ENCODE measurements at regions not wholly inside any gene's neighbourhood (a gene's known extent, or its start where the extent isn't known, plus 50 kb on each side); places are given as distances from the start of the nearest gene placed in this dataset.

DNA sequence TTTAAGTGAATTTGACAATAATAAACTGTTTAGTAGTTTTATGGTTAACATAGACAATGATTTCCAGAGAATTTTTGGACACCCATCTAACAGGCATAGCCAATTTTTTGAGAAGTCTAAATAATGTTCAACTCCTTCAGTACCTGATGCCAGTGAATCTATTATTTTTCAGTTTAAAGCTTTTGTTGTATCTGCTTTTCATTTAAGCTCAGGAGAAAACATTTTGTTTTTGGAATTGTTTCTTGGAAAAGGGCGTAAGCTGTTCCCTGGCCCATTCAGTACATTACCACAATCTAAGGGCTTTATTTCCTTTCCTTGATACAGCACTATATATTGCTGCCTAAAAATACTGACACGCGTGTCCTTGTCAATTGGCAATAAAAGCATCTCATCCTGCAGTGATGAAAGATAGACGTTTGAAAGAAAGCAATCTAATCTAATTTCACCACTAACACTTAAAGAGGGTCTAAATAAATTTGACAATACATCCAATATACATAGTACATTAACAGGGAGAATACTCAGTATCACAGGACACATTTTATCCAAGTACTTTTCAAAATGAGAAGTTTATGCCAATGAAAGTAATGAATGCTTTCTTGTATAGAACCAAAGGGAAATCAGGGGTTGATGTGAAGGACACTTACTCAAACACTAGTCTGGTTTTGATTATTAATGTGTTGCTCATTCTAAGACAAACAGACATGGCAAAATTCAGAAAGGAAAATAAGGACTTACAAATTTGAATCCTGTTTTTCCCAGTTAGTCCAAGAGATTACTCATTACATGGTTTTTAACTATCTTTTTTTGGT lies 104.2 kb upstream of the LGR5 start:
- Histone ChIP-seq H3K4me3 (ENCODE audit: severe bottlenecking) (no peak overlapping the region), H3K27ac (ENCODE audit: poor library complexity, severe bottlenecking) (no peak overlapping the region), H3K27me3 (ENCODE audit: insufficient read depth, poor library complexity, severe bottlenecking) (peaks cover 2% of the 10 kb centered on the region), H3K9me3 (ENCODE audit: severe bottlenecking) (no peaks in the 10 kb centered on the region), H3K36me3 (ENCODE audit: low read depth) (no peaks in the 10 kb centered on the region), H3K4me1 (ENCODE audit: insufficient read depth, poor library complexity, severe bottlenecking) (no peaks in the 10 kb centered on the region)
- TF ChIP-seq, protein P1, sequence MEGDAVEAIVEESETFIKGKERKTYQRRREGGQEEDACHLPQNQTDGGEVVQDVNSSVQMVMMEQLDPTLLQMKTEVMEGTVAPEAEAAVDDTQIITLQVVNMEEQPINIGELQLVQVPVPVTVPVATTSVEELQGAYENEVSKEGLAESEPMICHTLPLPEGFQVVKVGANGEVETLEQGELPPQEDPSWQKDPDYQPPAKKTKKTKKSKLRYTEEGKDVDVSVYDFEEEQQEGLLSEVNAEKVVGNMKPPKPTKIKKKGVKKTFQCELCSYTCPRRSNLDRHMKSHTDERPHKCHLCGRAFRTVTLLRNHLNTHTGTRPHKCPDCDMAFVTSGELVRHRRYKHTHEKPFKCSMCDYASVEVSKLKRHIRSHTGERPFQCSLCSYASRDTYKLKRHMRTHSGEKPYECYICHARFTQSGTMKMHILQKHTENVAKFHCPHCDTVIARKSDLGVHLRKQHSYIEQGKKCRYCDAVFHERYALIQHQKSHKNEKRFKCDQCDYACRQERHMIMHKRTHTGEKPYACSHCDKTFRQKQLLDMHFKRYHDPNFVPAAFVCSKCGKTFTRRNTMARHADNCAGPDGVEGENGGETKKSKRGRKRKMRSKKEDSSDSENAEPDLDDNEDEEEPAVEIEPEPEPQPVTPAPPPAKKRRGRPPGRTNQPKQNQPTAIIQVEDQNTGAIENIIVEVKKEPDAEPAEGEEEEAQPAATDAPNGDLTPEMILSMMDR (IDR thresholded peaks at IDR 0.05; ENCODE audit: poor library complexity, severe bottlenecking), result no peak
- DNase-seq (ENCODE audit: low spot score), result no peak
- ATAC-seq (ENCODE audit: low read depth), result no peak

DNA sequence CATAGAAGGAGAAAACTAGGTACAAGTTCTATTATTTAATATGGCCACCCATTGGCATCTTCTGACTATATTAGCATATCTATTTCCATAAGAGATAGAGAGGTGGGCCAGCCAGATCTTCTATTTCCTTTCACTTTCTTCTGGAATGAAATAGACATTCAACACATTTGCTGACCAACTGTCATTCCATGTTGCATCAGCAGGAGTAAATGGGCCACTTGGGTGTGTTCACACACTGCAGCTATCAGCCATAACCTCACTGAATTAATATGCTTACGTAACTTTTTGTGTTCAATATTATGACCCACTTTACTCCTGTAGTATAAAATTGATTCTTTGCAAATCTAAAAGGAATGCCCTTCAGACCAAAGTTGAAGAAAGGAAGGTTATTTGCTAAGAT lies 106.2 kb upstream of the LGR5 start:
- Histone ChIP-seq H3K9me3 (ENCODE audit: severe bottlenecking) (no peaks in the 10 kb centered on the region), H3K27me3 (ENCODE audit: insufficient read depth, poor library complexity, severe bottlenecking) (peaks cover 2% of the 10 kb centered on the region), H3K4me1 (ENCODE audit: insufficient read depth, poor library complexity, severe bottlenecking) (no peaks in the 10 kb centered on the region), H3K36me3 (ENCODE audit: low read depth) (no peaks in the 10 kb centered on the region), H3K4me3 (ENCODE audit: severe bottlenecking) (no peak overlapping the region), H3K27ac (ENCODE audit: poor library complexity, severe bottlenecking) (no peak overlapping the region)
- no peak for ATAC-seq (ENCODE audit: low read depth)
- DNase-seq (ENCODE audit: low spot score), result no peak
- TF ChIP-seq, protein P1 (IDR thresholded peaks at IDR 0.05; ENCODE audit: poor library complexity, severe bottlenecking), result no peak

DNA sequence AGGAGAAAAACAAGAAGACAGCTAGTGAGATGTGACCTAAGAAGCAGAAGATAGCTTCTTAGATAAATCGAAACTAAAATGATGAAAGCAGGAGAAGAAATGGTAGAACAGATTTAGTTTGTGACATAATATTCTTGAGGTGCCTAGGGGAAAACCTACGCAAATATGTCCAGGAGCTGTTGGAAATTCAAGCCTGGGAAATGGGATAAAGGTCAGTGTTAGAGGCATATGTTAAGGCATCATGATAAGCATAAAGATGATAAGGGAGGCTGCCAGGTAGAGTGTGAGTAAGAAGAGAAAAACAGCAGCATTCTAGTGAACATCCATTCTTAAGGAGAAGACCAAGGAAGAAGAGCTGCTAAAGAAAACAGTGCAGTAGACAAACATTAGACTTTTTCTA lies 109.6 kb upstream of the LGR5 start:
- TF ChIP-seq, protein P1 (IDR thresholded peaks at IDR 0.05; ENCODE audit: poor library complexity, severe bottlenecking), result no peak
- Histone ChIP-seq H3K4me3 (ENCODE audit: severe bottlenecking) (no peak overlapping the region), H3K36me3 (ENCODE audit: low read depth) (no peaks in the 10 kb centered on the region), H3K27me3 (ENCODE audit: insufficient read depth, poor library complexity, severe bottlenecking) (peaks cover 2% of the 10 kb centered on the region), H3K4me1 (ENCODE audit: insufficient read depth, poor library complexity, severe bottlenecking) (no peaks in the 10 kb centered on the region), H3K9me3 (ENCODE audit: severe bottlenecking) (no peaks in the 10 kb centered on the region), H3K27ac (ENCODE audit: poor library complexity, severe bottlenecking) (no peak overlapping the region)
- ATAC-seq (ENCODE audit: low read depth) (no peak), DNase-seq (ENCODE audit: low spot score) (no peak)

DNA sequence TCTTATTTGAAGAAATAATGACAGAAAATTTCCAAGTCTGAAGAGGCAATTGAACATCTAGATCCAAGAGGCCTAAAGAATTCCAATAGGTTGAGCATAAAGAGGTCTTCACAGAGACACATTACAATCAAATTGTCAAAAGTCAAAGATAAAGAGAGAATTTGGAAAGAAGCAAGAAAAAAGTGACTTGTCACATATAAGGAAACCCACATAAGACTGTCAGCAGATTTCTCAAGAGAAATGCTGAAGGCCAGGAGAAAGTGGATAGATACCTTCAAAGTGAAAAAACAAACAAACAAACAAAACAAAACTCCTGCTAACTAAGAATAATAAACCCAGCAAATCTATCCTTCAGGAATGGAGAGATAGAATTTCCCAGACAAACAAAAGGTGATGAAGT lies 118.1 kb upstream of the LGR5 start:
- ATAC-seq (ENCODE audit: low read depth), result no peak
- TF ChIP-seq, protein P1 (IDR thresholded peaks at IDR 0.05; ENCODE audit: poor library complexity, severe bottlenecking), result no peak
- DNase-seq (ENCODE audit: low spot score), result no peak
- Histone ChIP-seq H3K27me3 (ENCODE audit: insufficient read depth, poor library complexity, severe bottlenecking) (no peaks in the 10 kb centered on the region), H3K4me1 (ENCODE audit: insufficient read depth, poor library complexity, severe bottlenecking) (no peaks in the 10 kb centered on the region), H3K9me3 (ENCODE audit: severe bottlenecking) (peaks cover 2% of the 10 kb centered on the region), H3K4me3 (ENCODE audit: severe bottlenecking) (no peak overlapping the region), H3K27ac (ENCODE audit: poor library complexity, severe bottlenecking) (no peak overlapping the region), H3K36me3 (ENCODE audit: low read depth) (no peaks in the 10 kb centered on the region)

DNA sequence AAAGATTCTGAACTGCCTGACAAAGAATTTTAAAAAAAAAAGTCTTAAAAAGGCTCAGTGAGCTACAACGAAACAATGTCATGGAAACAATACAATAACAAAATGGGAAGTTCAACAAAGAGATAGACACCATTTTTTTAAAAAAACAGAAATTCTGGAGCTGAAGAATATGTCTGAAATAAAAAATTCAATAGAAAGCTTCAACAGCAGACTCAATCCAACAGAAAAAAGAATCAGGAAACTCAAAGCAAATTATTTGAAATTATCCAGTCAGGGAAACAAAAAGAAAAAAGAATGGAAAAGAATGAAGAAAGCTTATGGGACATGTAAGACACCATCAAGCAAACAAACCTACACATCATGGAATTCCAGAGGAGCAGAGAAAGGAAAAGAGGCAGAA lies 118.5 kb upstream of the LGR5 start:
- Histone ChIP-seq H3K9me3 (ENCODE audit: severe bottlenecking) (peaks cover 2% of the 10 kb centered on the region), H3K4me1 (ENCODE audit: insufficient read depth, poor library complexity, severe bottlenecking) (no peaks in the 10 kb centered on the region), H3K36me3 (ENCODE audit: low read depth) (no peaks in the 10 kb centered on the region), H3K4me3 (ENCODE audit: severe bottlenecking) (no peak overlapping the region), H3K27ac (ENCODE audit: poor library complexity, severe bottlenecking) (no peak overlapping the region), H3K27me3 (ENCODE audit: insufficient read depth, poor library complexity, severe bottlenecking) (no peaks in the 10 kb centered on the region)
- TF ChIP-seq, protein P1 (IDR thresholded peaks at IDR 0.05; ENCODE audit: poor library complexity, severe bottlenecking), result no peak
- no peak for DNase-seq (ENCODE audit: low spot score)
- ATAC-seq (ENCODE audit: low read depth), result no peak

Measured in RWPE2 (cell line).